ENCODE measurements at regions not wholly inside any gene's neighbourhood (a gene's known extent, or its start where the extent isn't known, plus 50 kb on each side); places are given as distances from the start of the nearest gene placed in this dataset.

GRCh38 chr2:146251328-146251727 is 1593.5 kb upstream of the ACVR2A start:
- H3K4me3 ChIP-seq (ENCODE audit: low read depth, low read length): no peak overlapping the region
- no peaks in the 10 kb centered on the region for H3K4me1 ChIP-seq
- no peak overlapping the region for H3K4me2 ChIP-seq (ENCODE audit: low read length)
- H3K36me3 ChIP-seq (ENCODE audit: control insufficient read depth, insufficient read depth, low read length): no peaks in the 10 kb centered on the region
- no peaks in the 10 kb centered on the region for H3K79me2 ChIP-seq
- H2AFZ ChIP-seq: no peak overlapping the region
- no peak overlapping the region for H3K27ac ChIP-seq
- no peak overlapping the region for H3K9ac ChIP-seq
- H3K27me3 ChIP-seq (ENCODE audit: control insufficient read depth, insufficient read depth, low read length): no peaks in the 10 kb centered on the region
- H3K9me3 ChIP-seq (ENCODE audit: control insufficient read depth, low read length): no peaks in the 10 kb centered on the region
- no peak for TF ChIP-seq CTCF (IDR thresholded peaks at IDR 0.05)

GRCh38 chr2:146246736-146247523 is 1597.9 kb upstream of the ACVR2A start:
- no peak overlapping the region for H3K27ac ChIP-seq
- no peaks in the 10 kb centered on the region for H3K27me3 ChIP-seq (ENCODE audit: control insufficient read depth, insufficient read depth, low read length)
- no peaks in the 10 kb centered on the region for H3K79me2 ChIP-seq
- H3K9me3 ChIP-seq (ENCODE audit: control insufficient read depth, low read length): no peaks in the 10 kb centered on the region
- TF ChIP-seq CTCF (IDR thresholded peaks at IDR 0.05): no peak
- H3K4me1 ChIP-seq: no peaks in the 10 kb centered on the region
- no peak overlapping the region for H3K4me3 ChIP-seq (ENCODE audit: low read depth, low read length)
- no peak overlapping the region for H3K9ac ChIP-seq
- no peak overlapping the region for H3K4me2 ChIP-seq (ENCODE audit: low read length)
- H2AFZ ChIP-seq: no peak overlapping the region
- H3K36me3 ChIP-seq (ENCODE audit: control insufficient read depth, insufficient read depth, low read length): no peaks in the 10 kb centered on the region

- no peaks in the 10 kb centered on the region for H3K36me3 ChIP-seq (ENCODE audit: control insufficient read depth, insufficient read depth, low read length)
Observed at GRCh38 chr2:146246002-146246735, 1598.7 kb upstream of the ACVR2A start.

GRCh38 chr2:146244830-146245229 is 1600.0 kb upstream of the ACVR2A start:
- Histone ChIP-seq H3K9me3 (ENCODE audit: control insufficient read depth, low read length) (no peaks in the 10 kb centered on the region), H3K4me2 (ENCODE audit: low read length) (no peak overlapping the region), H3K36me3 (ENCODE audit: control insufficient read depth, insufficient read depth, low read length) (no peaks in the 10 kb centered on the region), H3K4me1 (no peaks in the 10 kb centered on the region), H3K9ac (no peak overlapping the region), H3K27me3 (ENCODE audit: control insufficient read depth, insufficient read depth, low read length) (no peaks in the 10 kb centered on the region), H2AFZ (no peak overlapping the region), H3K27ac (no peak overlapping the region), H3K4me3 (ENCODE audit: low read depth, low read length) (no peak overlapping the region), H3K79me2 (no peaks in the 10 kb centered on the region)
- TF ChIP-seq CTCF (IDR thresholded peaks at IDR 0.05): no peak

More at GRCh38 chr2:146246002-146246735, 1598.7 kb upstream of the ACVR2A start:
- no peak overlapping the region for H3K4me2 ChIP-seq (ENCODE audit: low read length)
- no peaks in the 10 kb centered on the region for H3K27me3 ChIP-seq (ENCODE audit: control insufficient read depth, insufficient read depth, low read length)
- no peaks in the 10 kb centered on the region for H3K4me1 ChIP-seq
- H2AFZ ChIP-seq: no peak overlapping the region
- no peaks in the 10 kb centered on the region for H3K79me2 ChIP-seq
- no peak overlapping the region for H3K4me3 ChIP-seq (ENCODE audit: low read depth, low read length)
- H3K27ac ChIP-seq: no peak overlapping the region
- no peak overlapping the region for H3K9ac ChIP-seq
- no peak for TF ChIP-seq CTCF (IDR thresholded peaks at IDR 0.05)
- H3K9me3 ChIP-seq (ENCODE audit: control insufficient read depth, low read length): no peaks in the 10 kb centered on the region

All from parathyroid adenoma (tissue), 2 donors.